H9 (cell line): ENCODE measurements at regions not wholly inside any gene's neighbourhood (a gene's known extent, or its start where the extent isn't known, plus 50 kb on each side); places are given as distances from the start of the nearest gene placed in this dataset.

Experiments
- DNase-seq: peaks from one replicate; pipeline ENCODE4 v3.0.0-alpha.2; 2017
- H2AFZ ChIP-seq: one replicate; pipeline ENCODE4 v1.6.1; 2013; ENCODE audit warnings: mild to moderate bottlenecking, low read length, control low read depth, moderate library complexity
- H2AK5ac ChIP-seq: 2 replicates; pipeline ENCODE4 v1.6.1; 2013; ENCODE audit warnings: low read length, control low read depth, mixed read lengths; ENCODE audit not compliant: insufficient read length
- H2BK120ac ChIP-seq: one replicate; pipeline ENCODE4 v1.6.1; 2013; ENCODE audit warnings: low read depth, mild to moderate bottlenecking, low read length, control low read depth, inconsistent platforms; ENCODE audit not compliant: poor library complexity, severe bottlenecking
- H2BK12ac ChIP-seq: 2 replicates; pipeline ENCODE4 v1.6.1; 2013; ENCODE audit warnings: low read length, control low read depth, mixed read lengths, low read depth; ENCODE audit not compliant: insufficient read length
- H2BK15ac ChIP-seq: 2 replicates; pipeline ENCODE4 v1.6.1; 2013; ENCODE audit warnings: low read depth, low read length, control low read depth
- H2BK20ac ChIP-seq: one replicate; pipeline ENCODE4 v1.6.1; 2013; ENCODE audit warnings: low read depth, mild to moderate bottlenecking, low read length, control low read depth, inconsistent platforms; ENCODE audit not compliant: poor library complexity, severe bottlenecking
- H2BK5ac ChIP-seq: 2 replicates; pipeline ENCODE4 v1.6.1; 2013; ENCODE audit warnings: low read length, control low read depth, mixed read lengths; ENCODE audit not compliant: insufficient read length
- H3K14ac ChIP-seq: 2 replicates; pipeline ENCODE4 v1.6.1; 2013; ENCODE audit warnings: low read length, control low read depth; ENCODE audit not compliant: insufficient read depth
- H3K18ac ChIP-seq: 2 replicates; pipeline ENCODE4 v1.6.1; 2013; ENCODE audit warnings: low read depth, mild to moderate bottlenecking, mixed read lengths, low read length, control low read depth; ENCODE audit not compliant: insufficient read length
- H3K23ac ChIP-seq: 2 replicates; pipeline ENCODE4 v1.6.1; 2013; ENCODE audit warnings: low read length, control low read depth, mixed read lengths, low read depth; ENCODE audit not compliant: insufficient read length
- H3K23me2 ChIP-seq: 2 replicates; pipeline ENCODE4 v1.6.1; 2013; ENCODE audit warnings: low read depth, mild to moderate bottlenecking, mixed read lengths, low read length, control low read depth; ENCODE audit not compliant: insufficient read length, poor library complexity, severe bottlenecking
- H3K27ac ChIP-seq: 2 replicates; pipeline ENCODE4 v1.5.1; 2013; ENCODE audit warnings: low read length, control low read depth, mixed read lengths, low read depth; ENCODE audit not compliant: insufficient read length
- H3K27me3 ChIP-seq: 2 replicates; pipeline ENCODE4 v1.6.1; 2013; ENCODE audit warnings: low read length, control low read depth, inconsistent platforms; ENCODE audit not compliant: insufficient read depth
- H3K4ac ChIP-seq: 2 replicates; pipeline ENCODE4 v1.6.1; 2013; ENCODE audit warnings: low read depth, mild to moderate bottlenecking, control low read depth, inconsistent platforms, low read length, moderate library complexity
- H3K4me1 ChIP-seq: 2 replicates; pipeline ENCODE4 v1.6.1; 2013; ENCODE audit warnings: low read length, control low read depth, inconsistent platforms; ENCODE audit not compliant: insufficient read depth
- H3K4me2 ChIP-seq: 2 replicates; pipeline ENCODE4 v1.6.1; 2013; ENCODE audit warnings: low read length, control low read depth, mixed read lengths; ENCODE audit not compliant: insufficient read length, insufficient read depth
- H3K56ac ChIP-seq: 2 replicates; pipeline ENCODE4 v1.6.1; 2013; ENCODE audit warnings: low read depth, mild to moderate bottlenecking, mixed read lengths, low read length, control low read depth; ENCODE audit not compliant: insufficient read length
- H3K79me1 ChIP-seq: 2 replicates; pipeline ENCODE4 v1.6.1; 2013; ENCODE audit warnings: low read depth, mild to moderate bottlenecking, moderate library complexity, low read length, control low read depth, inconsistent platforms; ENCODE audit not compliant: insufficient read depth, poor library complexity, severe bottlenecking
- H3K79me2 ChIP-seq: 2 replicates; pipeline ENCODE4 v1.6.1; 2013; ENCODE audit warnings: low read length, control low read depth, inconsistent platforms; ENCODE audit not compliant: insufficient read depth
- H3K9ac ChIP-seq: 2 replicates; pipeline ENCODE4 v1.6.1; 2013; ENCODE audit warnings: low read length, control low read depth, mixed read lengths; ENCODE audit not compliant: insufficient read length; ENCODE audit errors: extremely low read depth
- H3K9me3 ChIP-seq: one replicate; pipeline ENCODE4 v1.6.1; 2013; ENCODE audit warnings: low read depth, low read length, inconsistent platforms; ENCODE audit not compliant: control insufficient read depth
- H3T11ph ChIP-seq: one replicate; pipeline ENCODE4 v1.6.1; 2013; ENCODE audit warnings: mild to moderate bottlenecking, low read length, control low read depth, inconsistent platforms
- H4K20me1 ChIP-seq: one replicate; pipeline ENCODE4 v1.6.1; 2013; ENCODE audit not compliant: control insufficient read depth, insufficient read length, insufficient read depth
- H4K5ac ChIP-seq: 2 replicates; pipeline ENCODE4 v1.6.1; 2013; ENCODE audit warnings: low read depth, mild to moderate bottlenecking, mixed read lengths, low read length, control low read depth; ENCODE audit not compliant: insufficient read length
- H4K8ac ChIP-seq: replicated peaks from 2 replicates; pipeline ENCODE4 v1.6.1; 2013; ENCODE audit warnings: low read length, control low read depth, mixed read lengths, low read depth; ENCODE audit not compliant: insufficient read length
- H4K91ac ChIP-seq: 2 replicates; pipeline ENCODE4 v1.6.1; 2013; ENCODE audit warnings: low read depth, mild to moderate bottlenecking, moderate library complexity, mixed read lengths, low read length, control low read depth; ENCODE audit not compliant: insufficient read length
- H3K27ac Mint-ChIP-seq, 3 experiments: 2 replicates in 2 of 3; 3 replicates in 1 of 3; pipeline ENCODE4 v1.8.0; 2020 to 2021; ENCODE audit warnings: mixed read lengths in 3 of 3, mild to moderate bottlenecking in 1 of 3, moderate library complexity in 1 of 3
- H3K27me3 Mint-ChIP-seq: 2 replicates; pipeline ENCODE4 v1.8.0; 2021; ENCODE audit warnings: low read depth, mild to moderate bottlenecking, moderate library complexity, mixed read lengths
- H3K36me3 Mint-ChIP-seq, 3 experiments: 2 replicates in 2 of 3; 3 replicates in 1 of 3; pipeline ENCODE4 v1.8.0; 2020 to 2021; ENCODE audit warnings: low read depth in 3 of 3, mixed read lengths in 3 of 3; ENCODE audit not compliant: insufficient read depth in 1 of 3
- H3K4me1 Mint-ChIP-seq, 2 experiments: 2 replicates each; pipeline ENCODE4 v1.8.0; 2020; ENCODE audit warnings: mixed read lengths in 2 of 2
- H3K4me3 Mint-ChIP-seq, 2 experiments: 2 replicates in 1 of 2; 3 replicates in 1 of 2; pipeline ENCODE4 v1.8.0; 2020 to 2021; ENCODE audit warnings: mild to moderate bottlenecking in 2 of 2, mixed read lengths in 2 of 2, moderate library complexity in 1 of 2
- H3K9me3 Mint-ChIP-seq, 2 experiments: 2 replicates in 1 of 2; 3 replicates in 1 of 2; pipeline ENCODE4 v1.8.0; 2020; ENCODE audit warnings: mild to moderate bottlenecking in 2 of 2, mixed read lengths in 2 of 2, moderate library complexity in 1 of 2
- CTCF ChIP-seq: fragments of 200-600 bp; sonication (generic); conservative IDR thresholded peaks from 3 replicates; pipeline ENCODE4 v1.8.0; 2021; ENCODE audit warnings: antibody characterized with exemption, mild to moderate bottlenecking
- WGBS: extraction: QIAGEN DNeasy Blood & Tissue Kit; methylation state at CpG from one replicate; pipeline ENCODE4 v1.1.7; 2013; ENCODE audit warnings: missing lambda C conversion rate, low lambda C conversion rate, mixed read lengths; ENCODE audit not compliant: insufficient read length; ENCODE audit errors: extremely low coverage; 5-methylcytosine and 5-hydroxymethylcytosine counted together

- H3K27ac ChIP-seq: no peak overlapping the region
- H3K27me3 ChIP-seq: no peaks in the 10 kb centered on the region
- no peaks in the 10 kb centered on the region for H3K4me1 ChIP-seq
- H3K9ac ChIP-seq: no peak overlapping the region
- H3K9me3 ChIP-seq: no peaks in the 10 kb centered on the region
- Mint-ChIP-seq H3K9me3 (no peaks in the 10 kb centered on the region), H3K27me3 (no peaks in the 10 kb centered on the region), H3K4me1 (peaks cover 5 to 6% of the 10 kb centered on the region in 2 experiments), H3K4me3 (no peak overlapping the region), H3K27ac (no peak overlapping the region), H3K36me3 (no peaks in the 10 kb centered on the region)
- H2BK5ac ChIP-seq: no peak overlapping the region
- DNase-seq: no peak
- H3K4ac ChIP-seq: no peak overlapping the region
- no peak overlapping the region for H3K56ac ChIP-seq
- no peaks in the 10 kb centered on the region for H3K79me1 ChIP-seq
- H4K5ac ChIP-seq: no peak overlapping the region
- TF ChIP-seq CTCF: no peak
- no peak overlapping the region for H3T11ph ChIP-seq
- H2AFZ ChIP-seq: no peak overlapping the region
- no peaks in the 10 kb centered on the region for H3K23me2 ChIP-seq
- no CpG with 5 or more reads among the region's 3 CpGs for WGBS
- no peak overlapping the region for H2AK5ac ChIP-seq
- no peak overlapping the region for H3K18ac ChIP-seq
- no peak overlapping the region for H4K8ac ChIP-seq
- no peak overlapping the region for H2BK120ac ChIP-seq
- H2BK12ac ChIP-seq: no peak overlapping the region
- no peak overlapping the region for H3K14ac ChIP-seq
- H4K91ac ChIP-seq: no peak overlapping the region
- no peaks in the 10 kb centered on the region for H4K20me1 ChIP-seq
- no peaks in the 10 kb centered on the region for H3K79me2 ChIP-seq
- H2BK20ac ChIP-seq: no peak overlapping the region
- H2BK15ac ChIP-seq: no peak overlapping the region
- H3K4me2 ChIP-seq: no peak overlapping the region
- H3K23ac ChIP-seq: no peak overlapping the region
Measured at GRCh38 chr4:162782096-162782777, 384.5 kb downstream of the NAF1 start.
